ENCODE measurements at regions not wholly inside any gene's neighbourhood (a gene's known extent, or its start where the extent isn't known, plus 50 kb on each side); places are given as distances from the start of the nearest gene placed in this dataset.

- no peak for TF ChIP-seq FOXA1 (IDR thresholded peaks at IDR 0.05)
- TF ChIP-seq FOXM1 (IDR thresholded peaks at IDR 0.05; ENCODE audit: borderline replicate concordance) = no peak
- TF ChIP-seq BHLHE40 (IDR thresholded peaks at IDR 0.05; ENCODE audit: borderline replicate concordance) = no peak
- TF ChIP-seq TARDBP (IDR thresholded peaks at IDR 0.05) = no peak
- no peak for TF ChIP-seq ARNT (IDR thresholded peaks at IDR 0.05)
Observed at GRCh38 chr6:87793315-87793714, 91.3 kb upstream of the AKIRIN2 start.

All from HEK293T (cell line).